WTC11 (cell line): ENCODE measurements at regions not wholly inside any gene's neighbourhood (a gene's known extent, or its start where the extent isn't known, plus 50 kb on each side); places are given as distances from the start of the nearest gene placed in this dataset.

Experiments
- ATF3 ChIP-seq: sonication (generic); formaldehyde crosslinking; conservative IDR thresholded peaks from 2 replicates; pipeline ENCODE4 v1.8.1; 2022; ENCODE audit warnings: mild to moderate bottlenecking, missing genetic modification reagents
- ATF6 ChIP-seq: sonication (generic); formaldehyde crosslinking; IDR thresholded peaks from 2 replicates; pipeline ENCODE4 v1.8.1; 2023; ENCODE audit warnings: mild to moderate bottlenecking, missing genetic modification reagents
- CTCF ChIP-seq: fragments of 200-600 bp; IDR thresholded peaks from 2 replicates; pipeline ENCODE4 v1.8.0; 2022; ENCODE audit warnings: antibody characterized with exemption
- FOXJ3 ChIP-seq: sonication (generic); formaldehyde crosslinking; IDR thresholded peaks from 2 replicates; pipeline ENCODE4 v1.9.0; 2021; ENCODE audit warnings: missing genetic modification reagents, mild to moderate bottlenecking, borderline replicate concordance
- JUN ChIP-seq: sonication (generic); formaldehyde crosslinking; IDR thresholded peaks from 2 replicates; pipeline ENCODE4 v1.8.0; 2023; ENCODE audit warnings: mild to moderate bottlenecking, missing genetic modification reagents
- TF ChIP-seq, protein P1 (sequence below): sonication (generic); formaldehyde crosslinking; IDR thresholded peaks from 2 replicates; pipeline ENCODE4 v1.8.1; 2023; ENCODE audit warnings: mild to moderate bottlenecking, moderate library complexity, missing genetic modification reagents

GRCh38 chr2:139045524-139045923 is 265.3 kb upstream of the NXPH2 start:
- TF ChIP-seq ATF3 (CRISPR knock-in tag) (no peak), JUN (CRISPR knock-in tag) (no peak), CTCF (no peak), FOXJ3 (CRISPR knock-in tag) (no peak), ATF6 (no peak)
- TF ChIP-seq, protein P1, sequence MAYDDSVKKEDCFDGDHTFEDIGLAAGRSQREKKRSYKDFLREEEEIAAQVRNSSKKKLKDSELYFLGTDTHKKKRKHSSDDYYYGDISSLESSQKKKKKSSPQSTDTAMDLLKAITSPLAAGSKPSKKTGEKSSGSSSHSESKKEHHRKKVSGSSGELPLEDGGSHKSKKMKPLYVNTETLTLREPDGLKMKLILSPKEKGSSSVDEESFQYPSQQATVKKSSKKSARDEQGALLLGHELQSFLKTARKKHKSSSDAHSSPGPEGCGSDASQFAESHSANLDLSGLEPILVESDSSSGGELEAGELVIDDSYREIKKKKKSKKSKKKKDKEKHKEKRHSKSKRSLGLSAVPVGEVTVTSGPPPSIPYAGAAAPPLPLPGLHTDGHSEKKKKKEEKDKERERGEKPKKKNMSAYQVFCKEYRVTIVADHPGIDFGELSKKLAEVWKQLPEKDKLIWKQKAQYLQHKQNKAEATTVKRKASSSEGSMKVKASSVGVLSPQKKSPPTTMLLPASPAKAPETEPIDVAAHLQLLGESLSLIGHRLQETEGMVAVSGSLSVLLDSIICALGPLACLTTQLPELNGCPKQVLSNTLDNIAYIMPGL (CRISPR knock-in tag): no peak
